ENCODE measurements at regions not wholly inside any gene's neighbourhood (a gene's known extent, or its start where the extent isn't known, plus 50 kb on each side); places are given as distances from the start of the nearest gene placed in this dataset.

DNA sequence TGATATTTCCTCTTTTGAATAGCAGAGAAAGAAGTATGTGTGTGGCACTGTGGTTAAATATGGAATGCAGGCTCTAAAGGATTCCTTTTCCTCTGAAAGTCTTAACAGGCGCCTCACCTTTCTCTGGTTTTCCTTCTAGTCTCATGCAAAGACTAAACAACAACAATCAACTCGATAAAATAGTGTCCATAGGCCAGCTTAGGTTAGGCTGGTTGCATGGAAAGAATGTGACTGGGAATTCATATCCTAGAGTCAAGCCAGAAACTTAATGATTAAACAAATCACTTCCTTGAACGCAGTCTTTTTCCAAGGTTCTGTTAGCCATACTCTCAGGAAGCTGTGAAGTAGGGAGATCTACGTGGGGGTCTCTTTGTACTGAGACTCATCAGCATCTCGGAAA is 800.8 kb upstream of the ID2 start:
- no peaks in the 10 kb centered on the region for H3K36me3 ChIP-seq
- H3K27me3 ChIP-seq, result no peaks in the 10 kb centered on the region
- 27 to 44% (median 36%) methylated on average over 5 of the region's 5 CpGs for WGBS, 5 donors
- no peaks in the 10 kb centered on the region for H3K9me3 ChIP-seq
- DNase-seq, result no peak
- no peak for TF ChIP-seq POLR2AphosphoS5 (IDR thresholded peaks at IDR 0.05)
- no peak for TF ChIP-seq POLR2A (IDR thresholded peaks at IDR 0.05)
- TF ChIP-seq, protein P1, sequence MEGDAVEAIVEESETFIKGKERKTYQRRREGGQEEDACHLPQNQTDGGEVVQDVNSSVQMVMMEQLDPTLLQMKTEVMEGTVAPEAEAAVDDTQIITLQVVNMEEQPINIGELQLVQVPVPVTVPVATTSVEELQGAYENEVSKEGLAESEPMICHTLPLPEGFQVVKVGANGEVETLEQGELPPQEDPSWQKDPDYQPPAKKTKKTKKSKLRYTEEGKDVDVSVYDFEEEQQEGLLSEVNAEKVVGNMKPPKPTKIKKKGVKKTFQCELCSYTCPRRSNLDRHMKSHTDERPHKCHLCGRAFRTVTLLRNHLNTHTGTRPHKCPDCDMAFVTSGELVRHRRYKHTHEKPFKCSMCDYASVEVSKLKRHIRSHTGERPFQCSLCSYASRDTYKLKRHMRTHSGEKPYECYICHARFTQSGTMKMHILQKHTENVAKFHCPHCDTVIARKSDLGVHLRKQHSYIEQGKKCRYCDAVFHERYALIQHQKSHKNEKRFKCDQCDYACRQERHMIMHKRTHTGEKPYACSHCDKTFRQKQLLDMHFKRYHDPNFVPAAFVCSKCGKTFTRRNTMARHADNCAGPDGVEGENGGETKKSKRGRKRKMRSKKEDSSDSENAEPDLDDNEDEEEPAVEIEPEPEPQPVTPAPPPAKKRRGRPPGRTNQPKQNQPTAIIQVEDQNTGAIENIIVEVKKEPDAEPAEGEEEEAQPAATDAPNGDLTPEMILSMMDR (IDR thresholded peaks at IDR 0.05), result no peak
- TF ChIP-seq EP300 (IDR thresholded peaks at IDR 0.05), result no peak
- no peak overlapping the region for H3K4me3 ChIP-seq
- intact Hi-C loops (cut with DNase I; ENCODE audit: low total_unique reads), result no loop called here
- no peak overlapping the region for H3K27ac ChIP-seq
- H3K4me1 ChIP-seq, result peaks cover 0 to 15% (median 7%) of the 10 kb centered on the region in 4 donors

DNA sequence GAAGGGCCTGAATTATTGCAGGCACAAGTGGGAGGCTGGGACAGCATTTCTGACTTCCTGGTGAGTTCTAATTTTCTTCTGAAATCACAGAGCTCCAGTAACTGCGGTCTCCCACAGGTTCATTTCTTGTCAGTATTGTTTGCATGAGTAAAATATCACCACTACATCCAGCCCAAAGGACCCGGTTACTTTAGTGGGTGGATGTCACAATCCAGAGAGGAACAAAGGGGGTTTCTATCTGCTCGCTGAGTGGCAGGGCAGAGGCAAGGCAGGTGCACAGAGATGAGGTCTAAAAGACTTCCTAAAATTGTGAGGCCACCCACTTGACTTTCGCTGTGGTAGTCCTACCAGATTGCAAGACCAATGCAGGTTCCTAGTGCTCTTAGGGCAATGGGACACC is 800.4 kb upstream of the ID2 start:
- H3K27me3 ChIP-seq, result no peaks in the 10 kb centered on the region
- 56 to 79% (median 61%) methylated on average over 4 of the region's 4 CpGs for WGBS, 5 donors
- peaks cover 0 to 15% (median 7%) of the 10 kb centered on the region in 4 donors for H3K4me1 ChIP-seq

DNA sequence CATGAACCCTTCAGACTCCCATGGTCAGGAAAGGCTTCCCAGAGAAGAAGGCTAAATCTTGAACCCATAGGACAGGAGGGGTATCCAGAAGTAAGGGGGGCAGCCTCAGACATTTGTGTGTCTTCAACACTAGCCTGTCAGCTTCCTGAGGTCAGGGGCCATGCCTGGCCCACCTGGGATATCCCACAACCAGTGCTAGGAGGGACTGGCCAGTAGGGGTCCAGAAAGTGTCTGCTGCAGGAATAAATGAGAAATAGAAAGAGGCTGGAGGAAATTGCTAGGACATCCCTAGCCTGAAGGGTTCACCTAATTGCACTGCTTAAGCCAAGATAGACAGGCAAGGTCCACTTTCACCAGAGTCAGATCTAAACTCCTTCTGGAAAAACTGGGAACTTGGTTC is 799.6 kb upstream of the ID2 start:
- Histone ChIP-seq H3K4me3 (no peak overlapping the region), H3K27ac (no peak overlapping the region), H3K36me3 (no peaks in the 10 kb centered on the region), H3K4me1 (peaks cover 0 to 15% (median 7%) of the 10 kb centered on the region in 4 donors), H3K27me3 (no peaks in the 10 kb centered on the region), H3K9me3 (no peaks in the 10 kb centered on the region)
- intact Hi-C loops (cut with DNase I; ENCODE audit: low total_unique reads), result no loop called here
- no peak for DNase-seq
- TF ChIP-seq EP300 (IDR thresholded peaks at IDR 0.05) (no peak), POLR2AphosphoS5 (IDR thresholded peaks at IDR 0.05) (no peak), POLR2A (IDR thresholded peaks at IDR 0.05) (no peak)
- TF ChIP-seq, protein P1 (IDR thresholded peaks at IDR 0.05), result no peak

More for the DNA sequence above, 800.4 kb upstream of the ID2 start:
- H3K9me3 ChIP-seq, result no peaks in the 10 kb centered on the region
- TF ChIP-seq, protein P1 (IDR thresholded peaks at IDR 0.05), result no peak
- TF ChIP-seq POLR2AphosphoS5 (IDR thresholded peaks at IDR 0.05) (no peak), POLR2A (IDR thresholded peaks at IDR 0.05) (no peak), EP300 (IDR thresholded peaks at IDR 0.05) (no peak)
- no peaks in the 10 kb centered on the region for H3K36me3 ChIP-seq
- H3K4me3 ChIP-seq, result no peak overlapping the region
- DNase-seq, result no peak
- H3K27ac ChIP-seq, result no peak overlapping the region
- intact Hi-C loops (cut with DNase I; ENCODE audit: low total_unique reads), result no loop called here

GRCh38 chr2:7884338-7884737 is 797.5 kb upstream of the ID2 start:
- no peaks in the 10 kb centered on the region for H3K9me3 ChIP-seq
- TF ChIP-seq EP300 (IDR thresholded peaks at IDR 0.05) (no peak), POLR2A (IDR thresholded peaks at IDR 0.05) (no peak), POLR2AphosphoS5 (IDR thresholded peaks at IDR 0.05) (no peak)
- TF ChIP-seq, protein P1 (IDR thresholded peaks at IDR 0.05), result no peak
- H3K27me3 ChIP-seq, result no peaks in the 10 kb centered on the region
- H3K4me1 ChIP-seq, result peaks cover 0 to 15% (median 7%) of the 10 kb centered on the region in 4 donors
- DNase-seq, result no peak
- WGBS, 5 donors, result 81 to 93% (median 84%) methylated on average over 4 of the region's 4 CpGs
- H3K4me3 ChIP-seq, result no peak overlapping the region
- no peaks in the 10 kb centered on the region for H3K36me3 ChIP-seq
- no peak overlapping the region for H3K27ac ChIP-seq
- intact Hi-C loops (cut with DNase I; ENCODE audit: low total_unique reads), result no loop called here
